GM23248 (cell line): ENCODE measurements at regions not wholly inside any gene's neighbourhood (a gene's known extent, or its start where the extent isn't known, plus 50 kb on each side); places are given as distances from the start of the nearest gene placed in this dataset.

Experiments used
- EZH2 ChIP-seq: fragments of 200-600 bp; sonication (generic); IDR thresholded peaks from 2 replicates; pipeline ENCODE4 v1.6.1; 2018; ENCODE audit warnings: antibody characterized with exemption, mild to moderate bottlenecking; ENCODE audit not compliant: insufficient read depth, poor library complexity, severe bottlenecking
- EZH2phosphoT487 ChIP-seq: fragments of 200-600 bp; sonication (generic); IDR thresholded peaks from 2 replicates; pipeline ENCODE4 v1.6.1; 2018; ENCODE audit warnings: antibody characterized with exemption, moderate library complexity, mild to moderate bottlenecking, low read depth; ENCODE audit not compliant: insufficient read depth

DNA sequence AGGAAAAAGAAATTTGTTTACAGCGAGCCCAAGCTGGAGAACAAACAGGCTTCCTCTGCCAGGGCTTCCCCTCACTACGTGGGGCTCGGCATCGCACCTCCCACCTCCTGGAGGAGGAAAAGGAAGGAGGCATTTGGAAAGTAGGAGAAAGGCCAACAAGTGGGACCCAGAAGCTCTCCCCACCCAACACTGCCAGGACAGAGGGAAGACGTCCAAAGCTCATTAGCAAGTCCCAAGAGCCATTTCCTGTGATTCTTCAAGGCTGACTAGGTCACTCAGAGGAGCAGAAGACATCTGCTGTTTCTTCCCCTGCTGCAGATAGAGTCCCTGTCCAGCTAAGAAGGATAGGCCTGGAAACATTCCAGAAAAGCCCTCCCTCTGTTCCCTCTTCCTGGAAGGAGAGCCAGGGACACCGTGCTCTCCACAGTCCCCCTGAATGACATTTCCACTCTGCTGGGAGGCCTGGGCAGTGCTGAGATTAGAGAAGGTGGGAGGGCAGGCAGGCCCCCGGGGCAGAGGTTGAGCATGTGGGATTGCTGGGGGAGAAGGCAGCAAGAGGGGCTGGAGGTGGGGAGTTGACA is 57.0 kb upstream of the NEURL1B start:
- no peak for TF ChIP-seq EZH2
- no peak for TF ChIP-seq EZH2phosphoT487
